Naive thymus-derived CD8-positive, alpha-beta T cell (primary cell): ENCODE measurements at regions not wholly inside any gene's neighbourhood (a gene's known extent, or its start where the extent isn't known, plus 50 kb on each side); places are given as distances from the start of the nearest gene placed in this dataset.
A peak's percentile ranks its signal among the peaks of the same experiment; 100 is the strongest.

Experiments used
- ATAC-seq, 2 donors: fragments of 150-1000 bp; cut with Tn5 transposase in 1 of 2; sonication (Bioruptor Pico), chemical (Tn5 transposase) in 1 of 2; 1 replicate in 1 of 2; 2 replicates in 1 of 2; pipeline ENCODE4 v1.10.0; 2021; ENCODE audit warnings: mild to moderate bottlenecking in 2 of 2, moderate library complexity in 2 of 2
- POLR2A ChIA-PET: fragments of 350-600 bp; sonication (Branson Sonifier 250); formaldehyde crosslinking; loops from one replicate; lab custom pipeline; 2021; ENCODE audit warnings: antibody characterized with exemption; lab: Charles Lee
- DNase-seq, 10 donors: peaks; one replicate each; pipeline versions ENCODE4 v3.0.0 to v3.0.0-alpha.2; 2020 to 2022
- H3K27ac Mint-ChIP-seq, 10 donors: one replicate each; pipeline ENCODE4 v1.8.0; 2020 to 2022; ENCODE audit warnings: mild to moderate bottlenecking in 10 of 10, mixed read lengths in 10 of 10, moderate library complexity in 4 of 10, inconsistent platforms in 1 of 10
- H3K27me3 Mint-ChIP-seq, 5 donors: one replicate each; pipeline ENCODE4 v1.8.0; 2021 to 2022; ENCODE audit warnings: mixed read lengths in 5 of 5
- H3K36me3 Mint-ChIP-seq, 3 donors: one replicate each; pipeline ENCODE4 v1.8.0; 2020 to 2022; ENCODE audit warnings: mixed read lengths in 3 of 3, mild to moderate bottlenecking in 2 of 3, inconsistent platforms in 1 of 3
- H3K4me1 Mint-ChIP-seq, 4 donors: one replicate each; pipeline ENCODE4 v1.8.0; 2021 to 2022; ENCODE audit warnings: mixed read lengths in 4 of 4
- H3K4me3 Mint-ChIP-seq, 10 donors: one replicate each; pipeline ENCODE4 v1.8.0; 2020 to 2022; ENCODE audit warnings: mild to moderate bottlenecking in 10 of 10, mixed read lengths in 10 of 10, moderate library complexity in 6 of 10, inconsistent platforms in 1 of 10
- H3K9me3 Mint-ChIP-seq, 9 donors: one replicate each; pipeline ENCODE4 v1.8.0; 2020 to 2022; ENCODE audit warnings: mixed read lengths in 9 of 9, mild to moderate bottlenecking in 3 of 9, inconsistent platforms in 1 of 9, moderate library complexity in 1 of 9

- no peaks in the 10 kb centered on the region for H3K36me3 Mint-ChIP-seq
- H3K4me1 Mint-ChIP-seq, result no peaks in the 10 kb centered on the region
- H3K4me3 Mint-ChIP-seq, result no peak overlapping the region
- peaks cover 0 to 2% (median 0%) of the 10 kb centered on the region in 9 donors for H3K9me3 Mint-ChIP-seq
- DNase-seq (no peak), ATAC-seq (no peak)
- H3K27ac Mint-ChIP-seq, result no peak overlapping the region
- POLR2A ChIA-PET, result no interaction called here
- H3K27me3 Mint-ChIP-seq, result no peaks in the 10 kb centered on the region
Observed at GRCh38 chr13:73248711-73249580, 190.1 kb downstream of the KLF5 start.

GRCh38 chr13:73248154-73248553 lies 189.3 kb downstream of the KLF5 start:
- Mint-ChIP-seq H3K4me1 (no peaks in the 10 kb centered on the region), H3K4me3 (no peak overlapping the region), H3K27me3 (no peaks in the 10 kb centered on the region), H3K9me3 (peaks cover 0 to 2% (median 0%) of the 10 kb centered on the region in 9 donors), H3K36me3 (no peaks in the 10 kb centered on the region), H3K27ac (no peak overlapping the region)
- ATAC-seq (no peak), DNase-seq (no peak)
- POLR2A ChIA-PET, result no interaction called here

- Mint-ChIP-seq H3K9me3 (peaks cover 0 to 2% (median 0%) of the 10 kb centered on the region in 9 donors), H3K4me3 (no peak overlapping the region), H3K27ac (no peak overlapping the region), H3K36me3 (no peaks in the 10 kb centered on the region), H3K27me3 (no peaks in the 10 kb centered on the region), H3K4me1 (no peaks in the 10 kb centered on the region)
- no peak for DNase-seq
- POLR2A ChIA-PET, result no interaction called here
- ATAC-seq, result no peak
Observed at GRCh38 chr13:73245246-73245645, 186.4 kb downstream of the KLF5 start.

DNA sequence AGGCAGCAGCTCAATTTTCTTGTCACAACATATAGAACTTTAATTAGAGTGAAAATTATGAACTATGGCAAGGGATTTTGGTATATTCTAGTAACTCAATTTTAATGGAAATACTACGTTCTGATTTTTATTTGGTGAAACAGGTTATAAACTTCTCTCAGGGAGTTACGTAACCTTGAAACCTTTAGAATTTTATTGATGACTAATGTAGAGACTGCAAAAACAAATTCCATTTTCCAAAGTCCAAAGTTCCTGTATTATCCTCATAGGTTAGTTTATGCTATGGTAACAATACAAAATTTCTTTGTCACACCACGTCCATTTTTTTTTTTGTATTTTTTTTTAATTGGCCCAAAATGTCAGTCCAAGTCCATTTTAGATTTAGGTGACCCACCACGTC lies 185.7 kb downstream of the KLF5 start:
- Mint-ChIP-seq H3K36me3 (no peaks in the 10 kb centered on the region), H3K9me3 (no peaks in the 10 kb centered on the region), H3K27me3 (no peaks in the 10 kb centered on the region), H3K4me1 (no peaks in the 10 kb centered on the region), H3K4me3 (no peak overlapping the region), H3K27ac (no peak overlapping the region)
- DNase-seq, result no peak
- ATAC-seq, result no peak
- POLR2A ChIA-PET, result no interaction called here

GRCh38 chr13:73242515-73243015 lies 183.8 kb downstream of the KLF5 start:
- no peak for ATAC-seq
- POLR2A ChIA-PET, result no interaction called here

GRCh38 chr13:73240193-73240592 lies 181.4 kb downstream of the KLF5 start:
- DNase-seq, result no peak
- POLR2A ChIA-PET, result no interaction called here

More at GRCh38 chr13:73242515-73243015, 183.8 kb downstream of the KLF5 start:
- Mint-ChIP-seq H3K27ac (peak overlapping the region in 1 of 10 donors; percentile 44), H3K4me1 (no peaks in the 10 kb centered on the region), H3K9me3 (no peaks in the 10 kb centered on the region), H3K36me3 (no peaks in the 10 kb centered on the region), H3K4me3 (no peak overlapping the region), H3K27me3 (no peaks in the 10 kb centered on the region)
- DNase-seq, result no peak

DNA sequence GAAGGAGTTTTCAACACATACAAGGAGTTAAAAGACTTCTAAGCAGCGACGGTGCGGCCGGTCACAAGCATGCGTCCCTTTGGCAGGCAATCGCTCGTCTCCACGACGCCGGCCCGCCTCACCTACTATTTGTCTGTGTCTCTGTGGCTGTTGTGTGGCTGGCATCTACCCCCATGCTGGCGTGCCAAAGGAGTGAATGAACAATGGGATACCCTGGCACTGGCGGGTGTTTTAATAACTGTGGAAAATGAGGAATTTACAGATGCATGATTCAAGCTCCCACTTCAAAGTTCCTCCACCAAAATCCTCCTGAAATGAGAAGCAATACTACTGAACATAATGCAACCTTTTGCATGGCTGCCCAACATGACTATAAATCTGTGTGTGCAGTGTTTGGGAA lies 176.6 kb downstream of the KLF5 start:
- Mint-ChIP-seq H3K27me3 (peaks cover 0 to 2% (median 0%) of the 10 kb centered on the region in 5 donors), H3K9me3 (no peaks in the 10 kb centered on the region), H3K27ac (no peak overlapping the region), H3K36me3 (no peaks in the 10 kb centered on the region), H3K4me3 (no peak overlapping the region), H3K4me1 (peaks cover 6 to 19% (median 18%) of the 10 kb centered on the region in 4 donors)
- DNase-seq (no peak), ATAC-seq (no peak)
- POLR2A ChIA-PET, result no interaction called here

More at GRCh38 chr13:73240193-73240592, 181.4 kb downstream of the KLF5 start:
- Mint-ChIP-seq H3K9me3 (no peaks in the 10 kb centered on the region), H3K27me3 (peaks cover 0 to 2% (median 0%) of the 10 kb centered on the region in 5 donors), H3K36me3 (no peaks in the 10 kb centered on the region), H3K4me3 (no peak overlapping the region), H3K27ac (no peak overlapping the region), H3K4me1 (no peaks in the 10 kb centered on the region)
- no peak for ATAC-seq

DNA sequence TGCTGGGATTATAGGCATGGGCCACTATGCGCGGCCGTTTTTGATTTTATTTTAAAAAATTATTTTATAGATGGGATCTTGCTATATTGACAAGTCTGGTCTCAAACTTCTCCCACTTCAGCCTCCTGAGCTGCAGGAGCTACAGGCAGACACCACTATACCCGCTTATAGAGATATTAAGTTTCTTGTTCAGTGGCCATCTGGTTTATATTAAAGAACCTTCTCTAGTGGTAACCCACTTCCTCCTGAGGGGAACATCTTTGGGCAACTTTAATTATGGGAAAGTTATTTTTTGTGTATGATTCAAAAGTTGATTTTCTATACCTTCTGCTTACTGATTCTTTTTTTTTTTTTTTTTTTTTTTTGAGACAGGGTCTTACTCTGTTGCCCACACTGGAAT lies 172.7 kb downstream of the KLF5 start:
- Mint-ChIP-seq H3K4me1 (peaks cover 12 to 56% (median 43%) of the 10 kb centered on the region in 4 donors), H3K9me3 (no peaks in the 10 kb centered on the region), H3K27ac (peak overlapping the region in 5 of 10 donors; percentile 23 to 54 (median 36)), H3K36me3 (no peaks in the 10 kb centered on the region), H3K27me3 (peaks cover 0 to 2% (median 0%) of the 10 kb centered on the region in 5 donors), H3K4me3 (peak overlapping the region in 1 of 10 donors; percentile 35)
- POLR2A ChIA-PET, result interaction anchor here (0.6 kb wide), 1 partner anchor 251 kb away, joined by 3 read pairs; no protein-coding TSS in a partner anchor
- DNase-seq (no peak), ATAC-seq (no peak)

GRCh38 chr13:73230716-73231115 lies 171.9 kb downstream of the KLF5 start:
- H3K27ac Mint-ChIP-seq, result peak overlapping the region in 9 of 10 donors; percentile 2 to 73 (median 57)
- peak overlapping the region in 9 of 10 donors; percentile 2 to 68 (median 32) for H3K4me3 Mint-ChIP-seq
- H3K4me1 Mint-ChIP-seq, result peaks cover 12 to 56% (median 43%) of the 10 kb centered on the region in 4 donors
- ATAC-seq (peak; percentile 74 to 82), DNase-seq (peak in 8 of 10 donors; percentile 8 to 55 (median 24))
- H3K36me3 Mint-ChIP-seq, result no peaks in the 10 kb centered on the region
- H3K27me3 Mint-ChIP-seq, result no peaks in the 10 kb centered on the region
- POLR2A ChIA-PET, result interaction anchor here (0.7 to 1.4 kb wide), 2 partner anchors 172 to 496 kb away, joined by 3 read pairs; partner anchors contain the start of gene KLF5
- H3K9me3 Mint-ChIP-seq, result no peaks in the 10 kb centered on the region

DNA sequence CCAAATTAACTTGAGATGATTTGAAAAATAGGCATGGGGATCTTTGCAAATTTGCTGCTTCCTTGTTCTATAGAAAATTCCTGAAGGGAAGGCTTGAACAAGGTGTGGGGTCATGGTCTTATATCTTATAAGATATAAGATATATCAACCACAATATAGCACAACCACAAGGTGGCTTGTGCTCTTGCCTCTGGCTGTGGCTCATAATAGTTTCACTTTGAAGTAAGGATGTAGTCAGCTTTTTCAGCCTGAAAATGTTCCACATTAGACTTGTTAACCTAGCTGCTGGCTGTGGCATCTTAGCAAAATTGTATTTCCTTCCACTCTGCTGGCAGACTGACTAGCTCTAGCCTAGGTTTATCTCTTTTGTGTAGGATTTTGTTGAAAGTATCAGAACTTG lies 169.7 kb downstream of the KLF5 start:
- Mint-ChIP-seq H3K4me3 (peak overlapping the region in 4 of 10 donors; percentile 7 to 25 (median 9)), H3K27me3 (no peaks in the 10 kb centered on the region), H3K27ac (peak overlapping the region in 9 of 10 donors; percentile 5 to 77 (median 62)), H3K4me1 (peaks cover 10 to 64% (median 46%) of the 10 kb centered on the region in 4 donors), H3K36me3 (no peaks in the 10 kb centered on the region), H3K9me3 (no peaks in the 10 kb centered on the region)
- ATAC-seq (peak; percentile 71 to 84), DNase-seq (peak in 6 of 10 donors; percentile 7 to 60 (median 23))
- POLR2A ChIA-PET, result no interaction called here

DNA sequence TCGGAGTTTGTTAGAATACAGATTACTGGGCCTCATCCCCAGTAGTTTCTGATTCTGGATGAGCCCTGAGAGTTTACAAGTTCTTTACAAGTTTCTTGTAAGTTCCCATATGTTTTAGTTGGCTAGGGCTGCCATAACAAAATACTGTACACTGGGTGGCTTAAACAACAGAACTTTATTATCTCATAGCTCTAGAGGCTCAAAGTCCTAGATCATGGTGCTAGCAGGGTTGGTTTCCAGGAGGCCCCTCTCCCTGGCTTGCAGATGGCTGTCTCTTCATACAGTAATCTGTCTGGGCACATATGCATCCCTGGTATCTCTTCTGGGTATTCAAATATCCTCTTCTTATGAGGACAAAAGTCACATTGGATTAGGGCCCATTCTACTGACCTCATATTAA lies 167.2 kb downstream of the KLF5 start:
- Mint-ChIP-seq H3K4me3 (no peak overlapping the region), H3K9me3 (no peaks in the 10 kb centered on the region), H3K4me1 (peaks cover 8 to 52% (median 36%) of the 10 kb centered on the region in 4 donors), H3K36me3 (no peaks in the 10 kb centered on the region), H3K27ac (no peak overlapping the region), H3K27me3 (peaks cover 0 to 1% (median 0%) of the 10 kb centered on the region in 5 donors)
- ATAC-seq (no peak), DNase-seq (no peak)
- POLR2A ChIA-PET, result no interaction called here

DNA sequence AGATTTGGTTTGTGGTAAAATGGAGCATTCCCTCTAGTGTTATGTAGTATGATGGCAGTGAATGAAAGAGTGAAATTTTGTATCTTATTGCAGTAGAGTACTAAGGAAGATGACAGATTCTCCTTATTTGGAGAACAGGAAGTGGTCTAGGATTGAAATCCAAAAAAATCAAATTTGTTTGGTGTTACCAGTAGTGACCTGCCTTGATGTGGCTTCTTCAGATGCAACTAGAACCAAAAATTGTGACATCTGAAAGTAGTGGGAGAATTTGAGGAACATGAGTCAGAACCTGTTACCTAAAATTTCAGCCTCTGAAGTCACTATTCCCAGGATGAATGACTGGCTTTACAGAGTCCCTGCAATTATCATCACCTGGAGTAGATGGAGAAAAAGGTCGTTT lies 165.9 kb downstream of the KLF5 start:
- Mint-ChIP-seq H3K36me3 (no peaks in the 10 kb centered on the region), H3K4me3 (no peak overlapping the region), H3K9me3 (no peaks in the 10 kb centered on the region), H3K27me3 (peaks cover 0 to 3% (median 0%) of the 10 kb centered on the region in 5 donors), H3K27ac (peak overlapping the region in 1 of 10 donors; percentile 1), H3K4me1 (peaks cover 6 to 39% (median 25%) of the 10 kb centered on the region in 4 donors)
- DNase-seq (peak in 2 of 10 donors; percentile 14 to 27), ATAC-seq (peak; percentile 33 to 49)
- POLR2A ChIA-PET, result no interaction called here

GRCh38 chr13:73223372-73223781 lies 164.6 kb downstream of the KLF5 start:
- no peak overlapping the region for H3K27ac Mint-ChIP-seq
- H3K4me1 Mint-ChIP-seq, result peaks cover 2 to 26% (median 12%) of the 10 kb centered on the region in 4 donors
- H3K27me3 Mint-ChIP-seq, result peaks cover 0 to 3% (median 0%) of the 10 kb centered on the region in 5 donors
- H3K4me3 Mint-ChIP-seq, result no peak overlapping the region
- ATAC-seq, result no peak
- H3K9me3 Mint-ChIP-seq, result no peaks in the 10 kb centered on the region
- POLR2A ChIA-PET, result no interaction called here
- no peak for DNase-seq
- no peaks in the 10 kb centered on the region for H3K36me3 Mint-ChIP-seq
